H9 (cell line): ENCODE measurements at regions not wholly inside any gene's neighbourhood (a gene's known extent, or its start where the extent isn't known, plus 50 kb on each side); places are given as distances from the start of the nearest gene placed in this dataset.

Experiments
- DNase-seq: peaks from one replicate; pipeline ENCODE4 v3.0.0-alpha.2; 2017
- H2AFZ ChIP-seq: one replicate; pipeline ENCODE4 v1.6.1; 2013; ENCODE audit warnings: mild to moderate bottlenecking, low read length, control low read depth, moderate library complexity
- H2AK5ac ChIP-seq: 2 replicates; pipeline ENCODE4 v1.6.1; 2013; ENCODE audit warnings: low read length, control low read depth, mixed read lengths; ENCODE audit not compliant: insufficient read length
- H2BK120ac ChIP-seq: one replicate; pipeline ENCODE4 v1.6.1; 2013; ENCODE audit warnings: low read depth, mild to moderate bottlenecking, low read length, control low read depth, inconsistent platforms; ENCODE audit not compliant: poor library complexity, severe bottlenecking
- H2BK12ac ChIP-seq: 2 replicates; pipeline ENCODE4 v1.6.1; 2013; ENCODE audit warnings: low read length, control low read depth, mixed read lengths, low read depth; ENCODE audit not compliant: insufficient read length
- H2BK15ac ChIP-seq: 2 replicates; pipeline ENCODE4 v1.6.1; 2013; ENCODE audit warnings: low read depth, low read length, control low read depth
- H2BK20ac ChIP-seq: one replicate; pipeline ENCODE4 v1.6.1; 2013; ENCODE audit warnings: low read depth, mild to moderate bottlenecking, low read length, control low read depth, inconsistent platforms; ENCODE audit not compliant: poor library complexity, severe bottlenecking
- H2BK5ac ChIP-seq: 2 replicates; pipeline ENCODE4 v1.6.1; 2013; ENCODE audit warnings: low read length, control low read depth, mixed read lengths; ENCODE audit not compliant: insufficient read length
- H3K14ac ChIP-seq: 2 replicates; pipeline ENCODE4 v1.6.1; 2013; ENCODE audit warnings: low read length, control low read depth; ENCODE audit not compliant: insufficient read depth
- H3K18ac ChIP-seq: 2 replicates; pipeline ENCODE4 v1.6.1; 2013; ENCODE audit warnings: low read depth, mild to moderate bottlenecking, mixed read lengths, low read length, control low read depth; ENCODE audit not compliant: insufficient read length
- H3K23ac ChIP-seq: 2 replicates; pipeline ENCODE4 v1.6.1; 2013; ENCODE audit warnings: low read length, control low read depth, mixed read lengths, low read depth; ENCODE audit not compliant: insufficient read length
- H3K23me2 ChIP-seq: 2 replicates; pipeline ENCODE4 v1.6.1; 2013; ENCODE audit warnings: low read depth, mild to moderate bottlenecking, mixed read lengths, low read length, control low read depth; ENCODE audit not compliant: insufficient read length, poor library complexity, severe bottlenecking
- H3K27ac ChIP-seq: 2 replicates; pipeline ENCODE4 v1.5.1; 2013; ENCODE audit warnings: low read length, control low read depth, mixed read lengths, low read depth; ENCODE audit not compliant: insufficient read length
- H3K27me3 ChIP-seq: 2 replicates; pipeline ENCODE4 v1.6.1; 2013; ENCODE audit warnings: low read length, control low read depth, inconsistent platforms; ENCODE audit not compliant: insufficient read depth
- H3K4ac ChIP-seq: 2 replicates; pipeline ENCODE4 v1.6.1; 2013; ENCODE audit warnings: low read depth, mild to moderate bottlenecking, control low read depth, inconsistent platforms, low read length, moderate library complexity
- H3K4me1 ChIP-seq: 2 replicates; pipeline ENCODE4 v1.6.1; 2013; ENCODE audit warnings: low read length, control low read depth, inconsistent platforms; ENCODE audit not compliant: insufficient read depth
- H3K4me2 ChIP-seq: 2 replicates; pipeline ENCODE4 v1.6.1; 2013; ENCODE audit warnings: low read length, control low read depth, mixed read lengths; ENCODE audit not compliant: insufficient read length, insufficient read depth
- H3K56ac ChIP-seq: 2 replicates; pipeline ENCODE4 v1.6.1; 2013; ENCODE audit warnings: low read depth, mild to moderate bottlenecking, mixed read lengths, low read length, control low read depth; ENCODE audit not compliant: insufficient read length
- H3K79me1 ChIP-seq: 2 replicates; pipeline ENCODE4 v1.6.1; 2013; ENCODE audit warnings: low read depth, mild to moderate bottlenecking, moderate library complexity, low read length, control low read depth, inconsistent platforms; ENCODE audit not compliant: insufficient read depth, poor library complexity, severe bottlenecking
- H3K79me2 ChIP-seq: 2 replicates; pipeline ENCODE4 v1.6.1; 2013; ENCODE audit warnings: low read length, control low read depth, inconsistent platforms; ENCODE audit not compliant: insufficient read depth
- H3K9ac ChIP-seq: 2 replicates; pipeline ENCODE4 v1.6.1; 2013; ENCODE audit warnings: low read length, control low read depth, mixed read lengths; ENCODE audit not compliant: insufficient read length; ENCODE audit errors: extremely low read depth
- H3K9me3 ChIP-seq: one replicate; pipeline ENCODE4 v1.6.1; 2013; ENCODE audit warnings: low read depth, low read length, inconsistent platforms; ENCODE audit not compliant: control insufficient read depth
- H3T11ph ChIP-seq: one replicate; pipeline ENCODE4 v1.6.1; 2013; ENCODE audit warnings: mild to moderate bottlenecking, low read length, control low read depth, inconsistent platforms
- H4K20me1 ChIP-seq: one replicate; pipeline ENCODE4 v1.6.1; 2013; ENCODE audit not compliant: control insufficient read depth, insufficient read length, insufficient read depth
- H4K5ac ChIP-seq: 2 replicates; pipeline ENCODE4 v1.6.1; 2013; ENCODE audit warnings: low read depth, mild to moderate bottlenecking, mixed read lengths, low read length, control low read depth; ENCODE audit not compliant: insufficient read length
- H4K8ac ChIP-seq: replicated peaks from 2 replicates; pipeline ENCODE4 v1.6.1; 2013; ENCODE audit warnings: low read length, control low read depth, mixed read lengths, low read depth; ENCODE audit not compliant: insufficient read length
- H4K91ac ChIP-seq: 2 replicates; pipeline ENCODE4 v1.6.1; 2013; ENCODE audit warnings: low read depth, mild to moderate bottlenecking, moderate library complexity, mixed read lengths, low read length, control low read depth; ENCODE audit not compliant: insufficient read length
- H3K27ac Mint-ChIP-seq, 3 experiments: 2 replicates in 2 of 3; 3 replicates in 1 of 3; pipeline ENCODE4 v1.8.0; 2020 to 2021; ENCODE audit warnings: mixed read lengths in 3 of 3, mild to moderate bottlenecking in 1 of 3, moderate library complexity in 1 of 3
- H3K27me3 Mint-ChIP-seq: 2 replicates; pipeline ENCODE4 v1.8.0; 2021; ENCODE audit warnings: low read depth, mild to moderate bottlenecking, moderate library complexity, mixed read lengths
- H3K36me3 Mint-ChIP-seq, 3 experiments: 2 replicates in 2 of 3; 3 replicates in 1 of 3; pipeline ENCODE4 v1.8.0; 2020 to 2021; ENCODE audit warnings: low read depth in 3 of 3, mixed read lengths in 3 of 3; ENCODE audit not compliant: insufficient read depth in 1 of 3
- H3K4me1 Mint-ChIP-seq, 2 experiments: 2 replicates each; pipeline ENCODE4 v1.8.0; 2020; ENCODE audit warnings: mixed read lengths in 2 of 2
- H3K4me3 Mint-ChIP-seq, 2 experiments: 2 replicates in 1 of 2; 3 replicates in 1 of 2; pipeline ENCODE4 v1.8.0; 2020 to 2021; ENCODE audit warnings: mild to moderate bottlenecking in 2 of 2, mixed read lengths in 2 of 2, moderate library complexity in 1 of 2
- H3K9me3 Mint-ChIP-seq, 2 experiments: 2 replicates in 1 of 2; 3 replicates in 1 of 2; pipeline ENCODE4 v1.8.0; 2020; ENCODE audit warnings: mild to moderate bottlenecking in 2 of 2, mixed read lengths in 2 of 2, moderate library complexity in 1 of 2
- WGBS: extraction: QIAGEN DNeasy Blood & Tissue Kit; methylation state at CpG from one replicate; pipeline ENCODE4 v1.1.7; 2013; ENCODE audit warnings: missing lambda C conversion rate, low lambda C conversion rate, mixed read lengths; ENCODE audit not compliant: insufficient read length; ENCODE audit errors: extremely low coverage; 5-methylcytosine and 5-hydroxymethylcytosine counted together
- TF ChIP-seq, protein P1 (sequence below): fragments of 200-600 bp; sonication (generic); conservative IDR thresholded peaks from 3 replicates; pipeline ENCODE4 v1.8.0; 2021; ENCODE audit warnings: antibody characterized with exemption, mild to moderate bottlenecking

- Histone ChIP-seq H3K4me1 (no peaks in the 10 kb centered on the region), H3K4ac (no peak overlapping the region), H3K27ac (no peak overlapping the region), H4K91ac (no peak overlapping the region), H3K79me2 (no peaks in the 10 kb centered on the region), H3K23ac (no peak overlapping the region), H3K4me2 (no peak overlapping the region), H2AK5ac (no peak overlapping the region), H2BK12ac (no peak overlapping the region), H2BK15ac (no peak overlapping the region), H3K18ac (no peak overlapping the region), H2BK20ac (no peak overlapping the region), H3T11ph (no peak overlapping the region), H3K79me1 (no peaks in the 10 kb centered on the region), H2BK5ac (no peak overlapping the region), H3K14ac (no peak overlapping the region), H3K9me3 (no peaks in the 10 kb centered on the region), H2BK120ac (no peak overlapping the region), H3K23me2 (no peaks in the 10 kb centered on the region), H4K20me1 (no peaks in the 10 kb centered on the region), H3K56ac (no peak overlapping the region), H4K8ac (no peak overlapping the region), H3K9ac (no peak overlapping the region), H2AFZ (no peak overlapping the region), H4K5ac (no peak overlapping the region), H3K27me3 (no peaks in the 10 kb centered on the region)
- peaks cover 24% of the 10 kb centered on the region for H3K27me3 Mint-ChIP-seq
- H3K9me3 Mint-ChIP-seq: peaks cover 3 to 4% of the 10 kb centered on the region in 2 experiments; a peak in 3 of 5 replicates
- H3K4me3 Mint-ChIP-seq: no peak overlapping the region
- no peak for DNase-seq
- TF ChIP-seq, protein P1, sequence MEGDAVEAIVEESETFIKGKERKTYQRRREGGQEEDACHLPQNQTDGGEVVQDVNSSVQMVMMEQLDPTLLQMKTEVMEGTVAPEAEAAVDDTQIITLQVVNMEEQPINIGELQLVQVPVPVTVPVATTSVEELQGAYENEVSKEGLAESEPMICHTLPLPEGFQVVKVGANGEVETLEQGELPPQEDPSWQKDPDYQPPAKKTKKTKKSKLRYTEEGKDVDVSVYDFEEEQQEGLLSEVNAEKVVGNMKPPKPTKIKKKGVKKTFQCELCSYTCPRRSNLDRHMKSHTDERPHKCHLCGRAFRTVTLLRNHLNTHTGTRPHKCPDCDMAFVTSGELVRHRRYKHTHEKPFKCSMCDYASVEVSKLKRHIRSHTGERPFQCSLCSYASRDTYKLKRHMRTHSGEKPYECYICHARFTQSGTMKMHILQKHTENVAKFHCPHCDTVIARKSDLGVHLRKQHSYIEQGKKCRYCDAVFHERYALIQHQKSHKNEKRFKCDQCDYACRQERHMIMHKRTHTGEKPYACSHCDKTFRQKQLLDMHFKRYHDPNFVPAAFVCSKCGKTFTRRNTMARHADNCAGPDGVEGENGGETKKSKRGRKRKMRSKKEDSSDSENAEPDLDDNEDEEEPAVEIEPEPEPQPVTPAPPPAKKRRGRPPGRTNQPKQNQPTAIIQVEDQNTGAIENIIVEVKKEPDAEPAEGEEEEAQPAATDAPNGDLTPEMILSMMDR: no peak
- H3K4me1 Mint-ChIP-seq: peaks cover 0 to 5% of the 10 kb centered on the region in 2 experiments; a peak in 2 of 4 replicates
- peak overlapping the region in 1 of 3 experiments; percentile 63; a peak in 1 of 7 replicates for H3K27ac Mint-ChIP-seq
- WGBS: no CpG with 5 or more reads among the region's 21 CpGs
- H3K36me3 Mint-ChIP-seq: no peaks in the 10 kb centered on the region
Measured at GRCh38 chr14:104375551-104376201, 203.9 kb upstream of the C14orf180 start.
